Keratinocyte (primary cell): ENCODE measurements at regions not wholly inside any gene's neighbourhood (a gene's known extent, or its start where the extent isn't known, plus 50 kb on each side); places are given as distances from the start of the nearest gene placed in this dataset.

Experiments used
- DNase-seq: peaks from one replicate; pipeline ENCODE4 v3.0.0-alpha.2; 2011; ENCODE audit warnings: low read depth, missing footprints, low spot score
- FAIRE-seq: peaks from 2 replicates; lab custom pipeline; 2011; peaks lifted over from hg19 to GRCh38; lab: Jason Lieb, UNC
- H2AFZ ChIP-seq: 2 replicates; pipeline ENCODE4 v1.6.0; 2012; ENCODE audit warnings: low read length, control low read depth, inconsistent platforms; ENCODE audit not compliant: control insufficient read depth
- H3K27ac ChIP-seq: 2 replicates; pipeline ENCODE4 v1.5.1; 2011; ENCODE audit warnings: low read length; ENCODE audit not compliant: control insufficient read depth, insufficient read depth
- H3K27me3 ChIP-seq: 3 replicates; pipeline ENCODE4 v1.6.0; 2011; ENCODE audit warnings: low read length; ENCODE audit not compliant: control insufficient read depth, insufficient read depth; ENCODE audit errors: extremely low read depth
- H3K36me3 ChIP-seq, 2 experiments: 2 replicates in 1 of 2; 3 replicates in 1 of 2; pipeline ENCODE4 v1.5.1; 2011; ENCODE audit warnings: low read length in 2 of 2, mild to moderate bottlenecking in 1 of 2; ENCODE audit not compliant: control insufficient read depth in 2 of 2, insufficient read depth in 2 of 2; ENCODE audit errors: extremely low read depth in 1 of 2
- H3K4me1 ChIP-seq: 3 replicates; pipeline ENCODE4 v1.5.1; 2011; ENCODE audit warnings: low read length; ENCODE audit not compliant: control insufficient read depth, insufficient read depth; ENCODE audit errors: extremely low read depth
- H3K4me2 ChIP-seq: 3 replicates; pipeline ENCODE4 v1.6.0; 2011; ENCODE audit warnings: low read depth, low read length; ENCODE audit not compliant: control insufficient read depth, insufficient read depth; ENCODE audit errors: extremely low read depth
- H3K4me3 ChIP-seq, 3 experiments: fragments of 200-600 bp in 1 of 3; sonication (generic) in 1 of 3; 2 replicates in 2 of 3; 3 replicates in 1 of 3; pipeline ENCODE4 v1.5.1; 2011 to 2016; ENCODE audit warnings: low read length in 3 of 3, mild to moderate bottlenecking in 3 of 3, control low read depth in 2 of 3, inconsistent platforms in 1 of 3, low read depth in 1 of 3, mixed read lengths in 1 of 3, mixed run types in 1 of 3, moderate library complexity in 1 of 3; ENCODE audit not compliant: control insufficient read depth in 2 of 3, insufficient read depth in 2 of 3; ENCODE audit errors: extremely low read depth in 1 of 3
- H3K79me2 ChIP-seq: 2 replicates; pipeline ENCODE4 v1.6.0; 2012; ENCODE audit warnings: low read length; ENCODE audit not compliant: control insufficient read depth, insufficient read depth
- H3K9ac ChIP-seq: 3 replicates; pipeline ENCODE4 v1.6.0; 2011; ENCODE audit warnings: low read length; ENCODE audit not compliant: control insufficient read depth, insufficient read depth; ENCODE audit errors: extremely low read depth
- H3K9me1 ChIP-seq: 3 replicates; pipeline ENCODE4 v1.6.0; 2011; ENCODE audit warnings: low read length; ENCODE audit not compliant: control insufficient read depth, insufficient read depth; ENCODE audit errors: extremely low read depth
- H3K9me3 ChIP-seq: 2 replicates; pipeline ENCODE4 v1.5.1; 2012; ENCODE audit warnings: low read depth, low read length; ENCODE audit not compliant: control insufficient read depth
- H4K20me1 ChIP-seq: 3 replicates; pipeline ENCODE4 v1.6.0; 2011; ENCODE audit warnings: low read length; ENCODE audit not compliant: control insufficient read depth, insufficient read depth; ENCODE audit errors: extremely low read depth
- EZH2 ChIP-seq: IDR thresholded peaks from one replicate; pipeline ENCODE4 v1.6.1; 2012; ENCODE audit warnings: inconsistent platforms, mild to moderate bottlenecking, low read length, moderate library complexity
- dilution Hi-C: fragments of 300-500 bp; cut with MboI; formaldehyde crosslinking; loops from one replicate; pipeline ENCODE4 v1.7.0; 2020; ENCODE audit warnings: low sequenced_read_pairs; ENCODE audit not compliant: extremely low pct_ligation_motif_present
- TF ChIP-seq, protein P1 (sequence below), 3 experiments: IDR thresholded peaks in 1 of 3; conservative IDR thresholded peaks in 1 of 3; optimal IDR thresholded peaks in 1 of 3; 2 replicates in 2 of 3; 3 replicates in 1 of 3; pipeline versions ENCODE3 to v1.5.1; 2011; ENCODE audit warnings: low read length in 3 of 3, mild to moderate bottlenecking in 3 of 3, moderate library complexity in 2 of 3, control low read depth in 1 of 3, inconsistent platforms in 1 of 3; ENCODE audit not compliant: insufficient read depth in 2 of 3; ENCODE audit errors: extremely low read depth in 1 of 3

DNA sequence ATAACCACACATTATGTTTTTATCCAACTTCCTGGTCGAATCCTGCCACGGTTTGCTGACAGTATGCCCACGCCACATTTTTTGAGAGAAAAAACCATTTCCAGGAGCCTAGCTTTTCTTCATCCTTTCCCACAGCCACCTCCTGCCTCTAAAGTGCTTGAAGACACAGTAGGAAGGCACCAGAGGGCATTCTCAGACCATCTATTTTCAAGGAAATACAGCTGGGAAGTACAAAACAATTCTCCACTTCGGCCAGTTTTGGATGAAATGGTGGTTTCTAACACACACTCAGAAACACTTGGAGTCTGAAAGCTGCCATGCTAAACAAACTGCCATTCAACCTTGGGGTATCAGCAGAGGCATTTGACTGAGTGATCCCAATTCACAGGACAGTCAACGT, 86.3 kb upstream of the RPS23 start:
- Histone ChIP-seq H3K27ac (peak overlapping the region; percentile 89), H3K9me1 (no peaks in the 10 kb centered on the region), H4K20me1 (no peaks in the 10 kb centered on the region), H2AFZ (no peak overlapping the region), H3K4me2 (no peak overlapping the region), H3K27me3 (no peaks in the 10 kb centered on the region), H3K9me3 (no peaks in the 10 kb centered on the region), H3K4me1 (peaks cover 16% of the 10 kb centered on the region), H3K79me2 (no peaks in the 10 kb centered on the region), H3K9ac (no peak overlapping the region), H3K4me3 (no peak overlapping the region), H3K36me3 (no peaks in the 10 kb centered on the region)
- DNase-seq (no peak), FAIRE-seq (peak; percentile 61)
- no peak for TF ChIP-seq EZH2
- TF ChIP-seq, protein P1, sequence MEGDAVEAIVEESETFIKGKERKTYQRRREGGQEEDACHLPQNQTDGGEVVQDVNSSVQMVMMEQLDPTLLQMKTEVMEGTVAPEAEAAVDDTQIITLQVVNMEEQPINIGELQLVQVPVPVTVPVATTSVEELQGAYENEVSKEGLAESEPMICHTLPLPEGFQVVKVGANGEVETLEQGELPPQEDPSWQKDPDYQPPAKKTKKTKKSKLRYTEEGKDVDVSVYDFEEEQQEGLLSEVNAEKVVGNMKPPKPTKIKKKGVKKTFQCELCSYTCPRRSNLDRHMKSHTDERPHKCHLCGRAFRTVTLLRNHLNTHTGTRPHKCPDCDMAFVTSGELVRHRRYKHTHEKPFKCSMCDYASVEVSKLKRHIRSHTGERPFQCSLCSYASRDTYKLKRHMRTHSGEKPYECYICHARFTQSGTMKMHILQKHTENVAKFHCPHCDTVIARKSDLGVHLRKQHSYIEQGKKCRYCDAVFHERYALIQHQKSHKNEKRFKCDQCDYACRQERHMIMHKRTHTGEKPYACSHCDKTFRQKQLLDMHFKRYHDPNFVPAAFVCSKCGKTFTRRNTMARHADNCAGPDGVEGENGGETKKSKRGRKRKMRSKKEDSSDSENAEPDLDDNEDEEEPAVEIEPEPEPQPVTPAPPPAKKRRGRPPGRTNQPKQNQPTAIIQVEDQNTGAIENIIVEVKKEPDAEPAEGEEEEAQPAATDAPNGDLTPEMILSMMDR (optimal IDR thresholded peaks at IDR 0.05 in 1 of 3, IDR thresholded peaks at IDR 0.05 in 1 of 3, conservative IDR thresholded peaks at IDR 0.05 in 1 of 3; ENCODE audit: extremely low read depth in 1 of 3, insufficient read depth in 2 of 3, low read length in 3 of 3), result peak; percentile 19 to 45 (median 42)
- dilution Hi-C loops, result no loop called here

- no peaks in the 10 kb centered on the region for H3K79me2 ChIP-seq
Observed at GRCh38 chr5:82363524-82363923, 85.4 kb upstream of the RPS23 start.

More at GRCh38 chr5:82363524-82363923, 85.4 kb upstream of the RPS23 start:
- Histone ChIP-seq H3K9ac (no peak overlapping the region), H3K4me2 (no peak overlapping the region), H4K20me1 (no peaks in the 10 kb centered on the region), H3K9me3 (no peaks in the 10 kb centered on the region), H2AFZ (no peak overlapping the region), H3K9me1 (no peaks in the 10 kb centered on the region), H3K4me3 (no peak overlapping the region), H3K4me1 (peaks cover 16% of the 10 kb centered on the region), H3K27ac (no peak overlapping the region), H3K27me3 (no peaks in the 10 kb centered on the region), H3K36me3 (no peaks in the 10 kb centered on the region)
- DNase-seq (no peak), FAIRE-seq (no peak)
- dilution Hi-C loops, result no loop called here
- TF ChIP-seq, protein P1 (optimal IDR thresholded peaks at IDR 0.05 in 1 of 3, IDR thresholded peaks at IDR 0.05 in 1 of 3, conservative IDR thresholded peaks at IDR 0.05 in 1 of 3; ENCODE audit: extremely low read depth in 1 of 3, insufficient read depth in 2 of 3, low read length in 3 of 3), result no peak
